Caco-2 (cell line): ENCODE measurements at regions not wholly inside any gene's neighbourhood (a gene's known extent, or its start where the extent isn't known, plus 50 kb on each side); places are given as distances from the start of the nearest gene placed in this dataset.

ENCODE experiments used
- BruUV-seq: library from RNA; stranded (reverse); fragments of 400-500 nt; replicated peaks from 2 replicates; lab custom pipeline; 2021; lab: Mats Ljungman, UMichigan
- CTCF ChIA-PET: fragments of 300-600 bp; sonication (Branson Sonifier 250); formaldehyde crosslinking; loops from one replicate; lab custom pipeline; 2022; ENCODE audit warnings: antibody characterized with exemption; lab: Charles Lee
- POLR2A ChIA-PET: fragments of 300-600 bp; sonication (Branson Sonifier 250); formaldehyde crosslinking; loops from one replicate; lab custom pipeline; 2022; ENCODE audit warnings: antibody characterized with exemption; lab: Charles Lee
- DNase-seq, 2 experiments: peaks; one replicate each; pipeline versions ENCODE4 v3.0.0 to v3.0.0-alpha.2; 2020 to 2022
- H3K27me3 ChIP-seq: replicated peaks from 2 replicates; pipeline ENCODE4 v1.6.0; 2011; ENCODE audit warnings: low read length; ENCODE audit not compliant: control insufficient read depth, insufficient read depth
- H3K36me3 ChIP-seq: 2 replicates; pipeline ENCODE4 v1.5.1; 2011; ENCODE audit warnings: low read length; ENCODE audit not compliant: control insufficient read depth, insufficient read depth
- H3K4me1 ChIP-seq: fragments of 250-450 bp; sonication (Bioruptor Pico); 2 replicates; pipeline ENCODE4 v1.5.1; 2020; ENCODE audit warnings: mild to moderate bottlenecking
- H3K4me3 ChIP-seq: 2 replicates; pipeline ENCODE4 v1.5.1; 2011; ENCODE audit warnings: low read depth, mild to moderate bottlenecking, control low read depth, low read length
- H3K9me3 ChIP-seq: fragments of 250-450 bp; sonication (Bioruptor Pico); 2 replicates; pipeline ENCODE4 v1.5.1; 2020; ENCODE audit warnings: mild to moderate bottlenecking, moderate library complexity
- H3K27ac Mint-ChIP-seq: one replicate; pipeline ENCODE4 v1.8.0; 2022; ENCODE audit warnings: mixed read lengths; ENCODE audit not compliant: unreplicated experiment
- H3K27me3 Mint-ChIP-seq: one replicate; pipeline ENCODE4 v1.8.0; 2022; ENCODE audit warnings: mixed read lengths; ENCODE audit not compliant: insufficient read depth, unreplicated experiment
- H3K36me3 Mint-ChIP-seq: one replicate; pipeline ENCODE4 v1.8.0; 2022; ENCODE audit warnings: mild to moderate bottlenecking, mixed read lengths; ENCODE audit not compliant: insufficient read depth, unreplicated experiment
- H3K4me1 Mint-ChIP-seq: one replicate; pipeline ENCODE4 v1.8.0; 2022; ENCODE audit warnings: low read depth, mixed read lengths; ENCODE audit not compliant: unreplicated experiment
- H3K4me3 Mint-ChIP-seq: one replicate; pipeline ENCODE4 v1.8.0; 2022; ENCODE audit warnings: mild to moderate bottlenecking, moderate library complexity, mixed read lengths; ENCODE audit not compliant: unreplicated experiment
- H3K9me3 Mint-ChIP-seq: one replicate; pipeline ENCODE4 v1.8.0; 2022; ENCODE audit warnings: mixed read lengths; ENCODE audit not compliant: unreplicated experiment
- intact Hi-C: fragments of 100-400 bp; cut with micrococcal nuclease; formaldehyde crosslinking; loops from one replicate; pipeline ENCODE4 v1.10.0; 2022; ENCODE audit not compliant: unreplicated experiment
- TF ChIP-seq, protein P1 (sequence below), 2 experiments: fragments of 200-600 bp in 1 of 2; IDR thresholded peaks; 1 replicate in 1 of 2; 2 replicates in 1 of 2; pipeline versions ENCODE4 v1.5.1 to v1.8.0; 2011 to 2022; ENCODE audit warnings: antibody characterized with exemption in 1 of 2, control low read depth in 1 of 2, inconsistent platforms in 1 of 2, low read depth in 1 of 2, low read length in 1 of 2, mild to moderate bottlenecking in 1 of 2, moderate library complexity in 1 of 2; ENCODE audit not compliant: insufficient read depth in 1 of 2, severe bottlenecking in 1 of 2, unreplicated experiment in 1 of 2

DNA sequence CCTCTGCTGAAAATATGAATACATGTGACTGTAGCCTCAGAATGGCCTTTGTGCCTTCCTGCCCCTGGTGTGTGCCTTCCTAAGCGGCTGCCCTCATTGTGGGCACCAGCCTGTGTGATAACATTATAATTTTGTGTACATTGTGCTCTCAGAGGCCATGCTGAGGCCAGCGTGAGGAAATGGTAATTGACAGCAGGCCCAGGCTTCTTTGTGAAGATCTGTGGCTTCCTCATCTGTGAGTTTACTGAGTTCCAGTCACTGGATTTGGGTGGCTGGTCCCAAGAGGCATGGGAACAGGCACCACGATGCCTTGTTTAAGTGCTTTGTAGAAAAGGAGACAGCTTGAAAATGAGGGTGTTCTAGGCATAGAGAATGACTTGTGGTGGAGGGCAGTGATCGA lies 389.3 kb downstream of the OMA1 start:
- POLR2A ChIA-PET = no interaction called here
- H3K4me1 ChIP-seq = no peaks in the 10 kb centered on the region

DNA sequence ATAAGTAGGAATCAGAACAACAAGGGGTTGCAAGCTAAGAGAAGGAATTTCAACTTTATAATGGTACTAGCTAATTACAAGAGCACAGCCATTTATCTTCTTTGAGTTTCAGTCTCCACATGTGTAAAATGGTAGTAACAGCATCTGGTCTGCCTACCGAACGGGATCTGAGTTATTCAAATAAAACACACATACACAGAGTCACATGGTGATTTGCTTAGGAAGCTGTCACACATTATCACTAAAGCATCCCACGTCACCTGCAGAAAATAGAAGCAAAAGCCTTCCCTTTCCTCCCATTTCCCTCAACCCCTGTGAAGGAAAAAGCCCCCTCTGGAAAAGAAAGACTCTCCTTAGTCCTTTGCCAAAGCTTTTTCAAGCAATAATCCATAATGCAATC lies 389.7 kb downstream of the OMA1 start:
- no TSS peak for BruUV-seq

More for the DNA sequence above, 389.3 kb downstream of the OMA1 start:
- peaks cover 3% of the 10 kb centered on the region for H3K27me3 Mint-ChIP-seq
- Histone ChIP-seq H3K36me3 (no peaks in the 10 kb centered on the region), H3K27me3 (no peaks in the 10 kb centered on the region), H3K9me3 (no peaks in the 10 kb centered on the region), H3K4me3 (no peak overlapping the region)
- no peaks in the 10 kb centered on the region for H3K9me3 Mint-ChIP-seq
- CTCF ChIA-PET = no interaction called here
- BruUV-seq = no TSS peak
- no peak overlapping the region for H3K4me3 Mint-ChIP-seq
- no peak for DNase-seq
- H3K4me1 Mint-ChIP-seq = no peaks in the 10 kb centered on the region
- H3K36me3 Mint-ChIP-seq = no peaks in the 10 kb centered on the region
- intact Hi-C loops = no loop called here
- no peak overlapping the region for H3K27ac Mint-ChIP-seq
- TF ChIP-seq, protein P1, sequence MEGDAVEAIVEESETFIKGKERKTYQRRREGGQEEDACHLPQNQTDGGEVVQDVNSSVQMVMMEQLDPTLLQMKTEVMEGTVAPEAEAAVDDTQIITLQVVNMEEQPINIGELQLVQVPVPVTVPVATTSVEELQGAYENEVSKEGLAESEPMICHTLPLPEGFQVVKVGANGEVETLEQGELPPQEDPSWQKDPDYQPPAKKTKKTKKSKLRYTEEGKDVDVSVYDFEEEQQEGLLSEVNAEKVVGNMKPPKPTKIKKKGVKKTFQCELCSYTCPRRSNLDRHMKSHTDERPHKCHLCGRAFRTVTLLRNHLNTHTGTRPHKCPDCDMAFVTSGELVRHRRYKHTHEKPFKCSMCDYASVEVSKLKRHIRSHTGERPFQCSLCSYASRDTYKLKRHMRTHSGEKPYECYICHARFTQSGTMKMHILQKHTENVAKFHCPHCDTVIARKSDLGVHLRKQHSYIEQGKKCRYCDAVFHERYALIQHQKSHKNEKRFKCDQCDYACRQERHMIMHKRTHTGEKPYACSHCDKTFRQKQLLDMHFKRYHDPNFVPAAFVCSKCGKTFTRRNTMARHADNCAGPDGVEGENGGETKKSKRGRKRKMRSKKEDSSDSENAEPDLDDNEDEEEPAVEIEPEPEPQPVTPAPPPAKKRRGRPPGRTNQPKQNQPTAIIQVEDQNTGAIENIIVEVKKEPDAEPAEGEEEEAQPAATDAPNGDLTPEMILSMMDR (IDR thresholded peaks at IDR 0.05; ENCODE audit: insufficient read depth in 1 of 2, low read depth in 1 of 2, low read length in 1 of 2, severe bottlenecking in 1 of 2, unreplicated experiment in 1 of 2) = no peak

DNA sequence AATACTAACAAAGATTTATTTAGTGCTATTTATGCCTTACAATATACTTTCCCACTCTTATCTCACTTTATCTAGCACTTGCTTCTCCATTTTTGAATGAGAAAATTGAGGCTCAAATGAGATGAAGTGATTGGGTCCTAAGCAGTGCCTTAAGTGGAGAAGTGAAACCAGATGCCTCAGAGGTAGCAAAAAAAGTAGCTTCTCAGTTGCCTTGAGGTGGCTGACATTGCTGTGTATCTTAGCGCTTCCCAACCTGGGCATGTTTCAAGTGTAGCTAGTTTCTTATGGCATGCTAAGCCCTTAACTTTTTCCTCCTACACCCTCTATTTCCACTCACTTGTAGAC lies 390.4 kb downstream of the OMA1 start:
- H3K4me1 Mint-ChIP-seq = no peaks in the 10 kb centered on the region
- ChIA-PET POLR2A (no interaction called here), CTCF (no interaction called here)
- H3K27me3 Mint-ChIP-seq = peaks cover 3% of the 10 kb centered on the region
- H3K4me3 Mint-ChIP-seq = no peak overlapping the region
- Histone ChIP-seq H3K27me3 (no peaks in the 10 kb centered on the region), H3K4me1 (no peaks in the 10 kb centered on the region), H3K9me3 (no peaks in the 10 kb centered on the region), H3K36me3 (no peaks in the 10 kb centered on the region), H3K4me3 (no peak overlapping the region)
- no peaks in the 10 kb centered on the region for H3K9me3 Mint-ChIP-seq
- intact Hi-C loops = no loop called here
- no peaks in the 10 kb centered on the region for H3K36me3 Mint-ChIP-seq
- no TSS peak for BruUV-seq
- TF ChIP-seq, protein P1 (IDR thresholded peaks at IDR 0.05; ENCODE audit: insufficient read depth in 1 of 2, low read depth in 1 of 2, low read length in 1 of 2, severe bottlenecking in 1 of 2, unreplicated experiment in 1 of 2) = no peak
- DNase-seq = no peak
- no peak overlapping the region for H3K27ac Mint-ChIP-seq

More for the DNA sequence above, 389.7 kb downstream of the OMA1 start:
- no peak overlapping the region for H3K27ac Mint-ChIP-seq
- TF ChIP-seq, protein P1 (IDR thresholded peaks at IDR 0.05; ENCODE audit: insufficient read depth in 1 of 2, low read depth in 1 of 2, low read length in 1 of 2, severe bottlenecking in 1 of 2, unreplicated experiment in 1 of 2) = no peak
- no peaks in the 10 kb centered on the region for H3K4me1 Mint-ChIP-seq
- no peaks in the 10 kb centered on the region for H3K36me3 Mint-ChIP-seq
- no peaks in the 10 kb centered on the region for H3K9me3 Mint-ChIP-seq
- intact Hi-C loops = no loop called here
- DNase-seq = no peak
- ChIA-PET CTCF (no interaction called here), POLR2A (no interaction called here)
- Histone ChIP-seq H3K4me1 (no peaks in the 10 kb centered on the region), H3K36me3 (no peaks in the 10 kb centered on the region), H3K4me3 (no peak overlapping the region), H3K27me3 (no peaks in the 10 kb centered on the region), H3K9me3 (no peaks in the 10 kb centered on the region)
- H3K4me3 Mint-ChIP-seq = no peak overlapping the region
- H3K27me3 Mint-ChIP-seq = peaks cover 3% of the 10 kb centered on the region
